Type B pancreatic cell (in vitro differentiated cells): ENCODE measurements at regions not wholly inside any gene's neighbourhood (a gene's known extent, or its start where the extent isn't known, plus 50 kb on each side); places are given as distances from the start of the nearest gene placed in this dataset.

Experiments used
- DNase-seq: peaks from one replicate; pipeline ENCODE4 v3.0.0; 2021; ENCODE audit warnings: mixed read lengths; ENCODE audit not compliant: unreplicated experiment; ENCODE audit errors: extremely low spot score
- H3K27ac Mint-ChIP-seq: 2 replicates; pipeline ENCODE4 v1.8.0; 2021; ENCODE audit warnings: mild to moderate bottlenecking, mixed read lengths
- H3K27me3 Mint-ChIP-seq: 2 replicates; pipeline ENCODE4 v1.8.0; 2021; ENCODE audit warnings: mixed read lengths
- H3K36me3 Mint-ChIP-seq: 2 replicates; pipeline ENCODE4 v1.8.0; 2021; ENCODE audit warnings: mixed read lengths
- H3K4me1 Mint-ChIP-seq: one replicate; pipeline ENCODE4 v1.8.0; 2021; ENCODE audit warnings: mixed read lengths; ENCODE audit not compliant: unreplicated experiment
- H3K4me3 Mint-ChIP-seq: 2 replicates; pipeline ENCODE4 v1.8.0; 2021; ENCODE audit warnings: mild to moderate bottlenecking, mixed read lengths
- H3K9me3 Mint-ChIP-seq: 2 replicates; pipeline ENCODE4 v1.8.0; 2021; ENCODE audit warnings: mixed read lengths
- CTCF ChIP-seq: fragments of 200-600 bp; sonication (generic); conservative IDR thresholded peaks from 2 replicates; pipeline ENCODE4 v1.5.0; 2021; ENCODE audit warnings: antibody characterized with exemption, mild to moderate bottlenecking

GRCh38 chr1:29650041-29650400, 413.7 kb downstream of the PTPRU start:
- H3K9me3 Mint-ChIP-seq: no peaks in the 10 kb centered on the region

DNA sequence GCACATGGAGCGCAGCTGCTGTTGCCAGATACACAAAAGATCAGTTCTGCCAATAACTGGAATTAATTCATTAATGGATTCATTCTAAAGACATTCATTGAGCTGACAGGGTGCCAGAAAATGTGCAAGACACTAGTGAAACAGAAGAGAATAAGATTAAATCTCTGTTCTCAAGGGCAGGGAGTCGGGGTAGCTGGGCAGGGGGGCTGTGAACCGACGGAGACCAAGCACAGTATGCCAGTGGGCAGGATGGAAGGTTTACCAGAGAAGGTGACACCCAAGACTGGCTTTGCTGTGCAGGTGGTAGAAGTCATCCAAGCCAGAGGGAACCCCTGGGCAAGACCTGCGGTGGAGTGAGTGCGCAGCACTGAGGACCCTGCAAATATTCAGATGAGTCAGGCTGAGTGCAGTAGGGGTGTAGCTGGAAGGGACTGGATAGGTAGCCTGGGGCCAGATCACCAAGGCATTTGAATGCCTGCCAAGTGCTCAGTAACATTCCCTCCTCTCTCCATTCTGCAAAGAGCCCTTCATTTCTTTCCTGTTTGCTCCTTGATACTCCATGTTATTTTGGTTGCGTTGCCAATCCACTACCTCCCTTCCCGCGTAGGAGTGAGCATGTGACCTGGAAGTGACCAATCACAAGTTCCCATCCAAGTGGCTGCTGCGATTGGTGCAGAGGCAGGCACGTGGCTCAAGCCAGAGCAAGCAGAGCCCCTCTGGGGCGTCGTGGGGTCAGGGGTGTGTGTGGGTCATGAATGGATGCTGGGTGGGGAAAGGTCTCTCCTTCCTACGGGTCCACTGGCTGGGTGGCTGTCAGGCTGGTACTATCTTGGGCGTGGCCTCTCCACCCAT, 413.1 kb downstream of the PTPRU start:
- no peak for TF ChIP-seq CTCF
- Mint-ChIP-seq H3K36me3 (no peaks in the 10 kb centered on the region), H3K27me3 (peaks cover 19% of the 10 kb centered on the region), H3K4me3 (no peak overlapping the region), H3K9me3 (no peaks in the 10 kb centered on the region), H3K27ac (no peak overlapping the region), H3K4me1 (peaks cover 8% of the 10 kb centered on the region)
- no peak for DNase-seq

More at GRCh38 chr1:29650041-29650400, 413.7 kb downstream of the PTPRU start:
- DNase-seq: no peak
- peaks cover 15% of the 10 kb centered on the region for H3K27me3 Mint-ChIP-seq
- peaks cover 8% of the 10 kb centered on the region for H3K4me1 Mint-ChIP-seq
- no peak for TF ChIP-seq CTCF
- no peak overlapping the region for H3K27ac Mint-ChIP-seq
- no peak overlapping the region for H3K4me3 Mint-ChIP-seq
- no peaks in the 10 kb centered on the region for H3K36me3 Mint-ChIP-seq

- Mint-ChIP-seq H3K9me3 (no peaks in the 10 kb centered on the region), H3K27ac (no peak overlapping the region), H3K36me3 (no peaks in the 10 kb centered on the region), H3K4me3 (no peak overlapping the region), H3K4me1 (peaks cover 8% of the 10 kb centered on the region), H3K27me3 (peaks cover 19% of the 10 kb centered on the region)
- no peak for TF ChIP-seq CTCF
- peak; percentile 43 for DNase-seq
Measured at GRCh38 chr1:29648798-29649188, 412.5 kb downstream of the PTPRU start.

DNA sequence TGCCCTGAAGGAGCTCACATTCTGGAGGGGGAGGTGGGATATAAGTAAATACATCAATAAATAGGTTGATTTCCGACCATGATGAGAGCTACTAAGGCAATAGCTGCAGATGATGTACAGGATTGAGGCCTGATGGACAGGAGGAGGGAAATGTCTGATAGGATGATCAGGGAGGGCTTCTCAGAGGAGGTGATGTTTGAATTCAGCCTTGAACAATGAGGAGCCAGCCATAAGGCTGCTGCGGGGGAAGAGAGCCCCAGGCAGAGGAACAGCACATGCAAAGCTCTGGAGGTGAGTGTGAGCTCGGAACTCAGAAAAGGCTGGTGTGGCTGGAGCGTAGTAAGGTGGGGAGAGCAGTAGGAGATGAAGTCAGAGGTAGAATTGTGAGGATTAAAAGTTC, 411.7 kb downstream of the PTPRU start:
- Mint-ChIP-seq H3K27ac (no peak overlapping the region), H3K4me1 (peaks cover 8% of the 10 kb centered on the region), H3K9me3 (no peaks in the 10 kb centered on the region), H3K27me3 (peaks cover 19% of the 10 kb centered on the region), H3K4me3 (no peak overlapping the region), H3K36me3 (no peaks in the 10 kb centered on the region)
- DNase-seq: peak; percentile 8
- no peak for TF ChIP-seq CTCF

DNA sequence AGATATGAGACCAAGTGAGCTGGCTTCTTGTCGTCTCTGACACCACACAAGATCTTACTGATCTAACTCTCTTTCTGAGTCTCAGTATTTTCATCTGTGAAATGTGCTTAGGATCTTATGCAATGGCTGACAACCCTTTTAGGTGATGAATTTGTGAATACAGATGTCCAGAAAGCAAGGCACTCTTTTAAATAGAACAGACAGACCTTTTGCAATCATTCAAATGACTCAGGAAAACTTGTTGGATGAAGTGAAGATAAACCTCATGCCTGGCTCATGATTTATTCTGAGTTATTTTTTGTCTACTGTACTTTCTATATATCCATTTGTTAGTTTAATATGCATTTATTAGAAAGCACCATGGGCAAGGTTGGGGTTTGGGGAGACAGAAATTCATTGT, 411.3 kb downstream of the PTPRU start:
- H3K4me3 Mint-ChIP-seq: no peak overlapping the region
- DNase-seq: no peak
- H3K36me3 Mint-ChIP-seq: no peaks in the 10 kb centered on the region
- H3K4me1 Mint-ChIP-seq: peaks cover 8% of the 10 kb centered on the region
- no peak overlapping the region for H3K27ac Mint-ChIP-seq
- no peaks in the 10 kb centered on the region for H3K9me3 Mint-ChIP-seq
- no peak for TF ChIP-seq CTCF
- H3K27me3 Mint-ChIP-seq: peaks cover 19% of the 10 kb centered on the region
